OCI-LY1 (cell line): ENCODE measurements at regions not wholly inside any gene's neighbourhood (a gene's known extent, or its start where the extent isn't known, plus 50 kb on each side); places are given as distances from the start of the nearest gene placed in this dataset.

Source experiments
- H2AFZ ChIP-seq: fragments of 200-600 bp; sonication (generic), shearing (Covaris generic); 2 replicates; pipeline ENCODE4 v1.6.0; 2014; ENCODE audit warnings: antibody characterized with exemption, mild to moderate bottlenecking, low read length
- H3F3A ChIP-seq: fragments of 200-600 bp; sonication (generic), shearing (Covaris generic); 2 replicates; pipeline ENCODE4 v1.6.0; 2014; ENCODE audit warnings: mild to moderate bottlenecking, antibody characterized with exemption, low read length, moderate library complexity; ENCODE audit not compliant: insufficient read depth
- H3K27ac ChIP-seq: fragments of 200-600 bp; sonication (generic); 2 replicates; pipeline ENCODE4 v1.5.1; 2014; ENCODE audit warnings: low read length, mixed run types, mild to moderate bottlenecking, low read depth; ENCODE audit not compliant: poor library complexity, severe bottlenecking
- H3K27me3 ChIP-seq: fragments of 200-600 bp; sonication (generic); 2 replicates; pipeline ENCODE4 v1.6.0; 2014; ENCODE audit warnings: antibody characterized with exemption, mild to moderate bottlenecking, low read length, moderate library complexity; ENCODE audit not compliant: insufficient read depth
- H3K36me3 ChIP-seq: fragments of 200-600 bp; sonication (generic); 2 replicates; pipeline ENCODE4 v1.6.1; 2014; ENCODE audit warnings: mild to moderate bottlenecking, antibody characterized with exemption, low read length, moderate library complexity, mixed read lengths; ENCODE audit not compliant: insufficient read depth
- H3K4me1 ChIP-seq: fragments of 200-600 bp; sonication (generic); 2 replicates; pipeline ENCODE4 v1.5.1; 2014; ENCODE audit warnings: mild to moderate bottlenecking, low read length, moderate library complexity; ENCODE audit not compliant: insufficient read depth, severe bottlenecking
- H3K4me2 ChIP-seq: fragments of 200-600 bp; sonication (generic), shearing (Covaris generic); 2 replicates; pipeline ENCODE4 v1.6.1; 2014; ENCODE audit warnings: low read length
- H3K4me3 ChIP-seq: fragments of 200-600 bp; sonication (generic); 2 replicates; pipeline ENCODE4 v1.5.1; 2014; ENCODE audit warnings: low read length, low read depth, mild to moderate bottlenecking, mixed read lengths; ENCODE audit not compliant: poor library complexity, severe bottlenecking
- H3K79me2 ChIP-seq: fragments of 200-600 bp; shearing (Covaris generic); 2 replicates; pipeline ENCODE4 v1.6.1; 2016; ENCODE audit warnings: mixed run types, low read length, mixed read lengths; ENCODE audit not compliant: insufficient read depth
- H3K9ac ChIP-seq: fragments of 200-600 bp; sonication (generic), shearing (Covaris generic); 2 replicates; pipeline ENCODE4 v1.6.1; 2014; ENCODE audit warnings: mild to moderate bottlenecking, low read length, mixed read lengths
- H3K9me2 ChIP-seq: fragments of 200-600 bp; sonication (generic), shearing (Covaris generic); 2 replicates; pipeline ENCODE4 v1.6.1; 2014; ENCODE audit warnings: low read depth, mild to moderate bottlenecking, low read length, mixed read lengths
- H3K9me3 ChIP-seq: fragments of 200-600 bp; shearing (Covaris generic); 2 replicates; pipeline ENCODE4 v1.6.1; 2014; ENCODE audit warnings: low read length, mixed read lengths
- H4K20me1 ChIP-seq: fragments of 200-600 bp; sonication (generic), shearing (Covaris generic); 2 replicates; pipeline ENCODE4 v1.6.0; 2016; ENCODE audit warnings: mild to moderate bottlenecking, low read length; ENCODE audit not compliant: insufficient read depth
- CTCF ChIP-seq: fragments of 200-600 bp; sonication (generic), shearing (Covaris generic); IDR thresholded peaks from 2 replicates; pipeline ENCODE4 v1.5.1; 2017; ENCODE audit warnings: mild to moderate bottlenecking, antibody characterized with exemption, low read length, moderate library complexity, mixed read lengths
- EZH2 ChIP-seq: fragments of 200-600 bp; sonication (generic), shearing (Covaris generic); IDR thresholded peaks from 2 replicates; pipeline ENCODE4 v1.8.0; 2017; ENCODE audit warnings: borderline replicate concordance, mixed run types, mild to moderate bottlenecking, antibody characterized with exemption, low read length, moderate library complexity, mixed read lengths

GRCh38 chr9:82543726-82544125, 519.2 kb downstream of the RASEF start:
- Histone ChIP-seq H3K36me3 (no peaks in the 10 kb centered on the region), H3F3A (no peaks in the 10 kb centered on the region), H3K9me3 (no peaks in the 10 kb centered on the region), H3K79me2 (no peaks in the 10 kb centered on the region), H3K9me2 (no peaks in the 10 kb centered on the region), H3K4me3 (no peak overlapping the region), H3K4me2 (no peak overlapping the region), H3K4me1 (no peaks in the 10 kb centered on the region), H4K20me1 (no peaks in the 10 kb centered on the region), H2AFZ (no peak overlapping the region), H3K9ac (no peak overlapping the region), H3K27ac (no peak overlapping the region), H3K27me3 (no peaks in the 10 kb centered on the region)
- TF ChIP-seq EZH2 (no peak), CTCF (no peak)

- no peaks in the 10 kb centered on the region for H3K79me2 ChIP-seq
- H3K4me1 ChIP-seq: no peaks in the 10 kb centered on the region
- TF ChIP-seq EZH2: no peak
- TF ChIP-seq CTCF: no peak
- no peaks in the 10 kb centered on the region for H3K27me3 ChIP-seq
- no peaks in the 10 kb centered on the region for H4K20me1 ChIP-seq
- H3K4me2 ChIP-seq: no peak overlapping the region
- no peaks in the 10 kb centered on the region for H3K9me3 ChIP-seq
- H3F3A ChIP-seq: no peaks in the 10 kb centered on the region
- no peaks in the 10 kb centered on the region for H3K36me3 ChIP-seq
- no peak overlapping the region for H3K27ac ChIP-seq
- no peak overlapping the region for H2AFZ ChIP-seq
- H3K4me3 ChIP-seq: no peak overlapping the region
- no peaks in the 10 kb centered on the region for H3K9me2 ChIP-seq
- H3K9ac ChIP-seq: no peak overlapping the region
Measured at GRCh38 chr9:82546136-82546535, 516.8 kb downstream of the RASEF start.

DNA sequence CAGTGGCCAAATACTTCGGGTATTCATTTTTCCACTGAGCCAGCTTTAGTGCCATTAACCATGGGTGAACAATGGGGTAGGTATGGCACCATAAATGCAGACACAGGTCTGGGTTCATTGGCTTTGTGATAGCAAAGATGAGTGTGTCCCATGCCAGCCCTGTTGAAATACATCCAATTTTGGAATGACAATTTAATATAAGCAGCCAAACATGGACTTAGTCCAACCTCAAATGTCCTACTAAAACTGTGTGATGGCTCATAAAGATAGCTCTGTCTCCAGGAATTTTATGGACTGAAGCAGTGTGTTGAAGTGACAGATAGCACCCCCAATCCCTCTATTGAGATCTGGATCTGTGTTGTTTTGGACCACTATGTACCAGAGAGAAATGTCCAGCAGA, 514.9 kb downstream of the RASEF start:
- Histone ChIP-seq H3K79me2 (no peaks in the 10 kb centered on the region), H3F3A (no peaks in the 10 kb centered on the region), H3K9me3 (no peaks in the 10 kb centered on the region), H3K36me3 (no peaks in the 10 kb centered on the region), H3K27me3 (no peaks in the 10 kb centered on the region), H3K4me3 (no peak overlapping the region), H3K9me2 (no peaks in the 10 kb centered on the region), H3K4me1 (no peaks in the 10 kb centered on the region), H2AFZ (no peak overlapping the region), H3K4me2 (no peak overlapping the region), H3K27ac (no peak overlapping the region), H4K20me1 (no peaks in the 10 kb centered on the region), H3K9ac (no peak overlapping the region)
- TF ChIP-seq CTCF: no peak
- TF ChIP-seq EZH2: no peak
